ENCODE measurements at regions not wholly inside any gene's neighbourhood (a gene's known extent, or its start where the extent isn't known, plus 50 kb on each side); places are given as distances from the start of the nearest gene placed in this dataset.

DNA sequence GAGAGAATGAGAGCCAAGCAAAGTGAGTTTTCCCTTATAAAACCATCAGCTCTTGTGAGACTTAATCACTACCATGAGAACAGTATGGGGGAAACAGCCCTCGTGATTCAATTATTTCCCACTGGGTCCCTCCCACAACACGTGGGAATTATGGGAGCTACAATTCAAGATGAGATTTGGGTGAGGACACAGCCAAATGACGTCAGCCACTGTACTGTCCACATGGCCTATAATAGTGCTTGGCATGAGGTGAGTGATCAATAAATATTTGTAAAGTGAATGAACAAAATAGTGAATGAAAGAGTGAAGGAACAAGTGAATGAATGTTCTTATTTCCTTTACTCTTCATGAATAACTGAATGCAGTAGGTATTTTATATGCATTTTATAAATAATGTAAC, 199.1 kb upstream of the GOT2 start:
- TF ChIP-seq FOXM1 (IDR thresholded peaks at IDR 0.05; ENCODE audit: borderline replicate concordance, low read depth) (no peak), ZBTB7A (IDR thresholded peaks at IDR 0.05; ENCODE audit: low read depth) (no peak), CREB1 (IDR thresholded peaks at IDR 0.05; ENCODE audit: low read depth) (no peak), TEAD4 (IDR thresholded peaks at IDR 0.05) (no peak), NFIC (IDR thresholded peaks at IDR 0.05) (no peak), RAD21 (IDR thresholded peaks at IDR 0.05; ENCODE audit: low read depth) (no peak), TAF1 (IDR thresholded peaks at IDR 0.05; ENCODE audit: low read depth) (no peak), EP300 (IDR thresholded peaks at IDR 0.05; ENCODE audit: borderline replicate concordance) (no peak), CEBPB (IDR thresholded peaks at IDR 0.05) (no peak), YY1 (IDR thresholded peaks at IDR 0.05; ENCODE audit: low read depth) (no peak), TCF12 (IDR thresholded peaks at IDR 0.05; ENCODE audit: low read depth) (no peak), EGR1 (IDR thresholded peaks at IDR 0.05) (no peak)
- TF ChIP-seq, protein P1, sequence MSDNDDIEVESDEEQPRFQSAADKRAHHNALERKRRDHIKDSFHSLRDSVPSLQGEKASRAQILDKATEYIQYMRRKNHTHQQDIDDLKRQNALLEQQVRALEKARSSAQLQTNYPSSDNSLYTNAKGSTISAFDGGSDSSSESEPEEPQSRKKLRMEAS (IDR thresholded peaks at IDR 0.05): no peak
- TF ChIP-seq, protein P2, sequence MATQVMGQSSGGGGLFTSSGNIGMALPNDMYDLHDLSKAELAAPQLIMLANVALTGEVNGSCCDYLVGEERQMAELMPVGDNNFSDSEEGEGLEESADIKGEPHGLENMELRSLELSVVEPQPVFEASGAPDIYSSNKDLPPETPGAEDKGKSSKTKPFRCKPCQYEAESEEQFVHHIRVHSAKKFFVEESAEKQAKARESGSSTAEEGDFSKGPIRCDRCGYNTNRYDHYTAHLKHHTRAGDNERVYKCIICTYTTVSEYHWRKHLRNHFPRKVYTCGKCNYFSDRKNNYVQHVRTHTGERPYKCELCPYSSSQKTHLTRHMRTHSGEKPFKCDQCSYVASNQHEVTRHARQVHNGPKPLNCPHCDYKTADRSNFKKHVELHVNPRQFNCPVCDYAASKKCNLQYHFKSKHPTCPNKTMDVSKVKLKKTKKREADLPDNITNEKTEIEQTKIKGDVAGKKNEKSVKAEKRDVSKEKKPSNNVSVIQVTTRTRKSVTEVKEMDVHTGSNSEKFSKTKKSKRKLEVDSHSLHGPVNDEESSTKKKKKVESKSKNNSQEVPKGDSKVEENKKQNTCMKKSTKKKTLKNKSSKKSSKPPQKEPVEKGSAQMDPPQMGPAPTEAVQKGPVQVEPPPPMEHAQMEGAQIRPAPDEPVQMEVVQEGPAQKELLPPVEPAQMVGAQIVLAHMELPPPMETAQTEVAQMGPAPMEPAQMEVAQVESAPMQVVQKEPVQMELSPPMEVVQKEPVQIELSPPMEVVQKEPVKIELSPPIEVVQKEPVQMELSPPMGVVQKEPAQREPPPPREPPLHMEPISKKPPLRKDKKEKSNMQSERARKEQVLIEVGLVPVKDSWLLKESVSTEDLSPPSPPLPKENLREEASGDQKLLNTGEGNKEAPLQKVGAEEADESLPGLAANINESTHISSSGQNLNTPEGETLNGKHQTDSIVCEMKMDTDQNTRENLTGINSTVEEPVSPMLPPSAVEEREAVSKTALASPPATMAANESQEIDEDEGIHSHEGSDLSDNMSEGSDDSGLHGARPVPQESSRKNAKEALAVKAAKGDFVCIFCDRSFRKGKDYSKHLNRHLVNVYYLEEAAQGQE (IDR thresholded peaks at IDR 0.05; ENCODE audit: low read depth): no peak
- TF ChIP-seq, protein P3, sequence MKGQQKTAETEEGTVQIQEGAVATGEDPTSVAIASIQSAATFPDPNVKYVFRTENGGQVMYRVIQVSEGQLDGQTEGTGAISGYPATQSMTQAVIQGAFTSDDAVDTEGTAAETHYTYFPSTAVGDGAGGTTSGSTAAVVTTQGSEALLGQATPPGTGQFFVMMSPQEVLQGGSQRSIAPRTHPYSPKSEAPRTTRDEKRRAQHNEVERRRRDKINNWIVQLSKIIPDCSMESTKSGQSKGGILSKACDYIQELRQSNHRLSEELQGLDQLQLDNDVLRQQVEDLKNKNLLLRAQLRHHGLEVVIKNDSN (IDR thresholded peaks at IDR 0.05): no peak

DNA sequence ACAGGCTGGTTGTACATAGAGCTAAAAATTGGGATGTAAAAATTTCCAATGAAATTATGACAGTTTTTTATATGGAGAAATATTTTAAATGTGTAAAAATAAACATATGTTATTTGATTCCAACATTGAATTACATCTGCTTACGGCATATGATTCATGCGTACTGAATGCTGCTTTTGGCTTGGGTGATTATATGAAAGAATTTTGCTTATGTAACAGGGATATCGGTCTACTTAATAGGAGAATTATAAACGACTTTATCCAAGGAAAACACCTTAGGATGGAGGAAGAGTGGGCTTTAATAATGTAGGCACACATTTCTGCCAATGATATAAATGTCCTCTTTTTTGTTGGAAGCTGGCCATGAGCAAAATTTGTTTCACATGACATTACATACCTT, 197.3 kb upstream of the GOT2 start:
- TF ChIP-seq TAF1 (IDR thresholded peaks at IDR 0.05; ENCODE audit: low read depth): no peak
- no peak for TF ChIP-seq TEAD4 (IDR thresholded peaks at IDR 0.05)

DNA sequence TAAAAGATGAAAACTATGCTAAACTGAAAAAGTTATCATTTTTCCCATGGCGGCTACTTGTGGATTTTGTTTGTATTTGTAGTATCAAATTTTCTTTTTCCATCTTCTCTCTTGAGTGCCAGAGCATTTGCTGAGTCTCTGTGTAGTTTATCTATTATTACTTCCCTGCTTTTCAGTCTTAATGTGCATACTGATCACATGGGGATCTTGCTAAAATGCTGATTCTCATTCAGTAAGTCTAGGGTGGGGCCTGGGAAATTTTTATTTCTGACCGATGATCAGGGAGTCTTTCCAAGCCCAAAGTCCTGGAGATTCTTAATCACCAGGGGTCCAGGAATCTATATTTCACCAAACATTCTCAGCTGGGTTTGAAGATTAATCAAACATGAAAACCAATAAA, 189.0 kb upstream of the GOT2 start:
- TF ChIP-seq TAF1 (IDR thresholded peaks at IDR 0.05; ENCODE audit: low read depth) (no peak), FOXM1 (IDR thresholded peaks at IDR 0.05; ENCODE audit: borderline replicate concordance, low read depth) (no peak), NFIC (IDR thresholded peaks at IDR 0.05) (no peak), EP300 (IDR thresholded peaks at IDR 0.05; ENCODE audit: borderline replicate concordance) (no peak), ZBTB7A (IDR thresholded peaks at IDR 0.05; ENCODE audit: low read depth) (no peak), TEAD4 (IDR thresholded peaks at IDR 0.05) (no peak)
- TF ChIP-seq, protein P2 (IDR thresholded peaks at IDR 0.05; ENCODE audit: low read depth): no peak

DNA sequence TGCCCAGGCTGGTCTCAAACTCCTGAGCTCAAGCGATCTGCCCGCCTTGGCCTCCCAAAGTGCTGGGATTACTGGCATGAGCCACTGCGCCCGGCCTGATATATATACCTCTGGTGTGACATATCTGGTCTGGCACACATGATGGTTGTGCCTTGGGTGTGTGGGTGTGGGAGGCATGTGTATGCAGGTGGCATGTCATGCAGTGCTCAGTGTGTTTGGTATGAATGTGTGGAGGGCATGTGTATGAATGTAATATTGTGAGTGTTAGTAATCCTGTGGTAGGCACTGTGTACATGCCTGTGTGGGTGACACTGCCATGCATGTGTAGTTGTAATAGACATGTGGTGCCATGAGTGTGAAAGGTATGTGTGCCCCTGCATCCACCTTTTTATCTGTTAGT, 179.3 kb upstream of the GOT2 start:
- TF ChIP-seq, protein P2 (IDR thresholded peaks at IDR 0.05; ENCODE audit: low read depth): no peak
- TF ChIP-seq FOXM1 (IDR thresholded peaks at IDR 0.05; ENCODE audit: borderline replicate concordance, low read depth): no peak
- no peak for TF ChIP-seq NFIC (IDR thresholded peaks at IDR 0.05)
- no peak for TF ChIP-seq TCF12 (IDR thresholded peaks at IDR 0.05; ENCODE audit: low read depth)
- no peak for TF ChIP-seq CEBPB (IDR thresholded peaks at IDR 0.05)
- TF ChIP-seq, protein P3 (IDR thresholded peaks at IDR 0.05): no peak
- TF ChIP-seq EP300 (IDR thresholded peaks at IDR 0.05; ENCODE audit: borderline replicate concordance): no peak
- no peak for TF ChIP-seq RAD21 (IDR thresholded peaks at IDR 0.05; ENCODE audit: low read depth)
- TF ChIP-seq EGR1 (IDR thresholded peaks at IDR 0.05): no peak
- TF ChIP-seq ZBTB7A (IDR thresholded peaks at IDR 0.05; ENCODE audit: low read depth): no peak
- TF ChIP-seq YY1 (IDR thresholded peaks at IDR 0.05; ENCODE audit: low read depth): no peak
- no peak for TF ChIP-seq TEAD4 (IDR thresholded peaks at IDR 0.05)
- TF ChIP-seq TAF1 (IDR thresholded peaks at IDR 0.05; ENCODE audit: low read depth): no peak
- TF ChIP-seq CREB1 (IDR thresholded peaks at IDR 0.05; ENCODE audit: low read depth): no peak
- TF ChIP-seq, protein P1 (IDR thresholded peaks at IDR 0.05): no peak

DNA sequence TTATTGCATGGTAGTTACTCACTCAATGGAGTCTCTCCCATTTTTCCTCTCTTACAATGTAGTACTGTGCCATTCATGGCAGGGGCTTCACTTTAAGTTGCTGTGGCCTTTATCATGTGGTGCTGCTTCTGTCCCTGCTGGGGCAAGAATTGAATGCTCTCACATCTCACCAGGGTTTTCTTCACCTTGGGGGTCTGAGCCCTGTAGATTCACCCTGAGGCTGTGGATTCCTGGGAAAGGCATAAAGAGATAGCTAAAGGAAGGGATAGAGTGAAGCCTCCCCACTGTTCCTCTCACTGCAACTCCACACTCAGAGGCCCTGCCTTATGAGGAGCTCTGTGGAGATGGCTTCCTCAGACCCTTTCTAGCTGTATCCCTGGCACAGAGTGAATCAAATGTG, 178.5 kb upstream of the GOT2 start:
- TF ChIP-seq YY1 (IDR thresholded peaks at IDR 0.05; ENCODE audit: low read depth) (no peak), FOXM1 (IDR thresholded peaks at IDR 0.05; ENCODE audit: borderline replicate concordance, low read depth) (no peak)
